Hepatocyte (in vitro differentiated cells): ENCODE measurements at regions not wholly inside any gene's neighbourhood (a gene's known extent, or its start where the extent isn't known, plus 50 kb on each side); places are given as distances from the start of the nearest gene placed in this dataset.

ENCODE experiments used
- DNase-seq: peaks from one replicate; pipeline ENCODE4 v3.0.0-alpha.2; 2016; ENCODE audit warnings: low spot score
- H2AFZ ChIP-seq: fragments of 200-600 bp; sonication (generic); 2 replicates; pipeline ENCODE4 v1.6.0; 2016; ENCODE audit warnings: antibody characterized with exemption, mild to moderate bottlenecking
- H3K27ac ChIP-seq: fragments of 200-600 bp; sonication (generic); 2 replicates; pipeline ENCODE4 v1.5.1; 2016; ENCODE audit warnings: mild to moderate bottlenecking
- H3K27me3 ChIP-seq: fragments of 200-600 bp; sonication (generic); 2 replicates; pipeline ENCODE4 v1.6.1; 2016
- H3K36me3 ChIP-seq: fragments of 200-600 bp; sonication (generic); replicated peaks from 2 replicates; pipeline ENCODE4 v1.5.1; 2016; ENCODE audit warnings: low read depth; ENCODE audit not compliant: insufficient read depth
- H3K4me1 ChIP-seq: fragments of 200-600 bp; sonication (generic); 2 replicates; pipeline ENCODE4 v1.5.1; 2016; ENCODE audit warnings: mild to moderate bottlenecking, moderate library complexity; ENCODE audit not compliant: insufficient read depth
- H3K4me2 ChIP-seq: fragments of 200-600 bp; sonication (generic); 2 replicates; pipeline ENCODE4 v1.6.0; 2016
- H3K4me3 ChIP-seq: fragments of 200-600 bp; sonication (generic); 2 replicates; pipeline ENCODE4 v1.5.1; 2016; ENCODE audit warnings: mild to moderate bottlenecking
- H3K79me2 ChIP-seq: fragments of 200-600 bp; sonication (generic); 2 replicates; pipeline ENCODE4 v1.6.0; 2017; ENCODE audit warnings: mild to moderate bottlenecking
- H3K9me2 ChIP-seq: fragments of 200-600 bp; sonication (generic); replicated peaks from 2 replicates; pipeline ENCODE4 v1.6.0; 2017; ENCODE audit warnings: mild to moderate bottlenecking; ENCODE audit not compliant: insufficient read depth
- H3K9me3 ChIP-seq: fragments of 200-600 bp; sonication (generic); 2 replicates; pipeline ENCODE4 v1.5.1; 2016; ENCODE audit warnings: low read depth, mild to moderate bottlenecking
- H4K20me1 ChIP-seq: fragments of 200-600 bp; sonication (generic); 2 replicates; pipeline ENCODE4 v1.6.0; 2016; ENCODE audit warnings: mild to moderate bottlenecking; ENCODE audit not compliant: insufficient read depth, poor library complexity, severe bottlenecking
- EZH2 ChIP-seq: fragments of 200-600 bp; sonication (generic); IDR thresholded peaks from 2 replicates; pipeline ENCODE4 v1.6.1; 2016; ENCODE audit warnings: antibody characterized with exemption, mild to moderate bottlenecking, borderline replicate concordance
- EZH2phosphoT487 ChIP-seq: fragments of 200-600 bp; sonication (generic); IDR thresholded peaks from one replicate; pipeline ENCODE4 v1.6.1; 2018; ENCODE audit warnings: antibody characterized with exemption, mild to moderate bottlenecking, low read depth, moderate library complexity; ENCODE audit not compliant: unreplicated experiment, severe bottlenecking
- WGBS: methylation state at CpG from one replicate; pipeline ENCODE4 v1.1.6; 2016; ENCODE audit warnings: low lambda C conversion rate; ENCODE audit errors: missing lambda C conversion rate; 5-methylcytosine and 5-hydroxymethylcytosine counted together
- TF ChIP-seq, protein P1 (sequence below): fragments of 200-600 bp; sonication (generic); IDR thresholded peaks from 2 replicates; pipeline ENCODE4 v1.5.1; 2016; ENCODE audit warnings: antibody characterized with exemption, mild to moderate bottlenecking; ENCODE audit not compliant: poor library complexity

DNA sequence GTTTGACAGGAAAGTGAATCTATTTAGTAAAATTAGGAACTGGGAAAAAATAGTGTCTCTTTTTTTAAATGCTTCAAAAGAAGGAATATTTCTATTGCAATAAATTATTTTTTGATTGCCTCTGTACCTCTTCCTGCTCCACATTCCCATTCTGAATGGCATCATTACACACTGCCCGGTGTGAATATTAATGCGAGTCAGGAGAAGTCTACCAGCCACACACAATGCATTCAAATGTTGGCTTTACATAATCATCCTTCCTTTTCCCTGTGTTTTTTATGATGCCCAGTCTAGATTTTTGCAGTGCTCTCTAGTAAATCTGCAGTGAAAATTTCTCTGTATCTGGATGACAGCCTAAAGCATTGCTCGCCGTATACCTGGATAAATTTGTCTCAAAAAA is 118.9 kb downstream of the SAMD5 start:
- H3K4me2 ChIP-seq = no peak overlapping the region
- WGBS = 80% methylated on average over 4 of the region's 4 CpGs
- H3K9me3 ChIP-seq = no peaks in the 10 kb centered on the region

DNA sequence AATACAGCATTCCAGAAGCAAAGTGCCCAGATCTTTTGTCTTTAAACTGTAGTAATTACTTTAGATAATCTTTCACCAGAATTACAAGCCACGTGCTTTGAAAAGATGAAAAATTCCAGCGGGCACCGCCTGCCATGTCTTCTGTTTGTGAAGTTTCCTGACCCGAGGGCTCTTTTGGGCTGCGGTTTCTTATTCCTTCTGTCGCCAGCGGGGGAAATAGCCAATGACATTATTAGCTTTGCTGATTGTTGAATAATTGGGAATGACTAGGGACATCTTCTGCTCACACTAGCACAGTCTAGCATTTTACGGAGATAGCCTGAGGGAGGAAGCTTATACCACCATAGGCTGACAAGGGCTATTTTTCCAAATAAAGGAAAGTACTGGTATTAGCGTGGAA is 124.7 kb downstream of the SAMD5 start:
- no peak overlapping the region for H3K4me3 ChIP-seq
- H3K36me3 ChIP-seq = no peaks in the 10 kb centered on the region
- peaks cover 6% of the 10 kb centered on the region for H3K9me3 ChIP-seq
- DNase-seq = no peak
- H3K4me1 ChIP-seq = no peaks in the 10 kb centered on the region
- H2AFZ ChIP-seq = no peak overlapping the region
- no peaks in the 10 kb centered on the region for H3K27me3 ChIP-seq
- TF ChIP-seq, protein P1, sequence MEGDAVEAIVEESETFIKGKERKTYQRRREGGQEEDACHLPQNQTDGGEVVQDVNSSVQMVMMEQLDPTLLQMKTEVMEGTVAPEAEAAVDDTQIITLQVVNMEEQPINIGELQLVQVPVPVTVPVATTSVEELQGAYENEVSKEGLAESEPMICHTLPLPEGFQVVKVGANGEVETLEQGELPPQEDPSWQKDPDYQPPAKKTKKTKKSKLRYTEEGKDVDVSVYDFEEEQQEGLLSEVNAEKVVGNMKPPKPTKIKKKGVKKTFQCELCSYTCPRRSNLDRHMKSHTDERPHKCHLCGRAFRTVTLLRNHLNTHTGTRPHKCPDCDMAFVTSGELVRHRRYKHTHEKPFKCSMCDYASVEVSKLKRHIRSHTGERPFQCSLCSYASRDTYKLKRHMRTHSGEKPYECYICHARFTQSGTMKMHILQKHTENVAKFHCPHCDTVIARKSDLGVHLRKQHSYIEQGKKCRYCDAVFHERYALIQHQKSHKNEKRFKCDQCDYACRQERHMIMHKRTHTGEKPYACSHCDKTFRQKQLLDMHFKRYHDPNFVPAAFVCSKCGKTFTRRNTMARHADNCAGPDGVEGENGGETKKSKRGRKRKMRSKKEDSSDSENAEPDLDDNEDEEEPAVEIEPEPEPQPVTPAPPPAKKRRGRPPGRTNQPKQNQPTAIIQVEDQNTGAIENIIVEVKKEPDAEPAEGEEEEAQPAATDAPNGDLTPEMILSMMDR = no peak
- no peak for TF ChIP-seq EZH2phosphoT487
- TF ChIP-seq EZH2 = no peak
- H3K27ac ChIP-seq = no peak overlapping the region
- WGBS = 76% methylated on average over 9 of the region's 9 CpGs
- H3K79me2 ChIP-seq = no peaks in the 10 kb centered on the region
- no peak overlapping the region for H3K4me2 ChIP-seq
- H3K9me2 ChIP-seq = no peaks in the 10 kb centered on the region
- H4K20me1 ChIP-seq = no peaks in the 10 kb centered on the region

More for the DNA sequence above, 118.9 kb downstream of the SAMD5 start:
- no peaks in the 10 kb centered on the region for H3K9me2 ChIP-seq
- no peaks in the 10 kb centered on the region for H3K79me2 ChIP-seq
- DNase-seq = no peak
- no peaks in the 10 kb centered on the region for H4K20me1 ChIP-seq
- no peak overlapping the region for H3K4me3 ChIP-seq
- no peak overlapping the region for H3K27ac ChIP-seq
- no peak overlapping the region for H2AFZ ChIP-seq
- no peaks in the 10 kb centered on the region for H3K27me3 ChIP-seq
- no peaks in the 10 kb centered on the region for H3K36me3 ChIP-seq
- H3K4me1 ChIP-seq = no peaks in the 10 kb centered on the region
- no peak for TF ChIP-seq EZH2phosphoT487
- no peak for TF ChIP-seq EZH2
- TF ChIP-seq, protein P1 = no peak

DNA sequence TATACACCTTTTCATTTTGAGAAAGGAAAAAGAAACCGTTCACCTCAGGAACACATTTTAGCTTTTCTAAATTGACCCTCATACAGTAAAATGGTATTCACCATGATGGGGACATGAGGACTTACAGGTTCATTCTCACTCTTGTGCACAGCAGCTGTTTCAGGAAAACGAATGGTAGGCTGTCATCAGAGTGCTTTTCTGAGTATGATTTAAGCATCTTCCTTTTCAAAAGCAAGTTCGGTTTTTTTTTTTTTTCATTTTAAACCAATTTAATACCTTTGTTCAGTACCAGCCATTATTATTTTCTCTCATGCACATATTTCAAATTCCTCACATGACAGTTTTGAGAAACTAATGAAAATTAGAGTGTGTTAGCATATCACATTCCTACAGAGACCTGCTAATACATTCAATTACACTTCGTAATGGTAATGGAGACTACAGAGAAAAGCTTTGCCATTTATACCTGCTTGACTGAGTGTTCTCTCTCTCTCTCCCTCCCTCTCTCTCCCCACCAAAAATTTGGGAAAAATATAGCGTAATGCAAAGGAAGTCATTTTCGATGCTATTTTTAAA is 129.2 kb downstream of the SAMD5 start:
- Histone ChIP-seq H3K4me1 (no peaks in the 10 kb centered on the region), H3K79me2 (no peaks in the 10 kb centered on the region), H3K27ac (no peak overlapping the region), H3K36me3 (no peaks in the 10 kb centered on the region), H3K4me3 (no peak overlapping the region), H2AFZ (no peak overlapping the region), H3K27me3 (no peaks in the 10 kb centered on the region), H4K20me1 (no peaks in the 10 kb centered on the region), H3K9me3 (peaks cover 6% of the 10 kb centered on the region), H3K9me2 (no peaks in the 10 kb centered on the region), H3K4me2 (no peak overlapping the region)
- WGBS = 88% methylated on average over 6 of the region's 6 CpGs
- TF ChIP-seq, protein P1 = no peak
- no peak for TF ChIP-seq EZH2
- no peak for TF ChIP-seq EZH2phosphoT487
- DNase-seq = no peak

DNA sequence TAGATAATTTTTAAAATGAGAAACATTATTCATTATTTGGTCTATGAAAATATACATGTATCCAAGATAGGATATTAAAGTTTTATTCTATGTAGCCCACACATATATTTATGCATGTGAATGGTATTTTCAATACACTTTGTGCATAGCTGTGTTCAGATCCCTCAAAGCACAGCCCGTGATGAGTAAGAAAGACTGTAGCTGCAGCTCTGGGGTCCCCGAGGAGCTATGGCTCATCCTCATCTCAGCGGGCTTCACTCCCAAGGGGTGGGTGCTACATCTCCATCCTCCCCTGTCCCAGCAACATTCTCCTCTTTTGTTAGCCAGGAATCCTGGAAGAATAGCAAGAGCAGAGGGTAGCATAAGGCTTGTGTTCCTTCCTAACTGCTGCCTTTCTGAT is 130.8 kb downstream of the SAMD5 start:
- no peaks in the 10 kb centered on the region for H3K27me3 ChIP-seq
- 95% methylated on average over 3 of the region's 3 CpGs for WGBS
- no peak overlapping the region for H3K27ac ChIP-seq

More for the DNA sequence above, 130.8 kb downstream of the SAMD5 start:
- Histone ChIP-seq H3K36me3 (no peaks in the 10 kb centered on the region), H3K4me2 (no peak overlapping the region), H3K4me1 (no peaks in the 10 kb centered on the region), H3K4me3 (no peak overlapping the region), H4K20me1 (no peaks in the 10 kb centered on the region), H3K9me3 (peaks cover 4% of the 10 kb centered on the region), H3K79me2 (no peaks in the 10 kb centered on the region), H3K9me2 (no peaks in the 10 kb centered on the region), H2AFZ (no peak overlapping the region)
- TF ChIP-seq EZH2 (no peak), EZH2phosphoT487 (no peak)
- TF ChIP-seq, protein P1 = no peak
- no peak for DNase-seq
